ENCODE measurements at regions not wholly inside any gene's neighbourhood (a gene's known extent, or its start where the extent isn't known, plus 50 kb on each side); places are given as distances from the start of the nearest gene placed in this dataset.

DNA sequence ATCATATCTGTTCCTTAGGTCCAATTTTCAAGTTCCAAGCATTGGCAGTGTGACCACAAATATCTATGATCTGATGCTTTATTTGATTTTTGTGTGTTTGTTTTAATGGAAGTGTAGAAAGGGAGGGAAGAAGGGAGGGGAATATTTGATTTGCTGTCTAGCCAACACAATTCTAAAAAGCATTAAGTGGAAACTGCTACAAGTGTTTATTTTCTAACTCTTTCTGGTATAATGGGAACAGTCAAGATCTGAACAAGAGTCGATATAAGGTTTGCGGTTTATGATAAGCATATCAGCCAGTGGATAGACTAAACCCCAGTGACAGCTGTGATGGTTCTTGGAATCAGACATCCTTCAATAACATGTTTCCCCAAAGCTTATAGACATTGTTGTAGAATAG, 267.8 kb upstream of the SNX7 start:
- TF ChIP-seq POLR2AphosphoS5 (IDR thresholded peaks at IDR 0.05) (no peak), EZH2 (IDR thresholded peaks at IDR 0.05; ENCODE audit: borderline replicate concordance, insufficient read depth, low read length, poor library complexity, severe bottlenecking) (no peak), REST (IDR thresholded peaks at IDR 0.05; ENCODE audit: borderline replicate concordance) (no peak), SMC3 (conservative IDR thresholded peaks at IDR 0.05; ENCODE audit: poor library complexity) (no peak), RAD21 (conservative IDR thresholded peaks at IDR 0.05) (no peak), TAF1 (IDR thresholded peaks at IDR 0.05; ENCODE audit: low read depth) (no peak)
- TF ChIP-seq, protein P1, sequence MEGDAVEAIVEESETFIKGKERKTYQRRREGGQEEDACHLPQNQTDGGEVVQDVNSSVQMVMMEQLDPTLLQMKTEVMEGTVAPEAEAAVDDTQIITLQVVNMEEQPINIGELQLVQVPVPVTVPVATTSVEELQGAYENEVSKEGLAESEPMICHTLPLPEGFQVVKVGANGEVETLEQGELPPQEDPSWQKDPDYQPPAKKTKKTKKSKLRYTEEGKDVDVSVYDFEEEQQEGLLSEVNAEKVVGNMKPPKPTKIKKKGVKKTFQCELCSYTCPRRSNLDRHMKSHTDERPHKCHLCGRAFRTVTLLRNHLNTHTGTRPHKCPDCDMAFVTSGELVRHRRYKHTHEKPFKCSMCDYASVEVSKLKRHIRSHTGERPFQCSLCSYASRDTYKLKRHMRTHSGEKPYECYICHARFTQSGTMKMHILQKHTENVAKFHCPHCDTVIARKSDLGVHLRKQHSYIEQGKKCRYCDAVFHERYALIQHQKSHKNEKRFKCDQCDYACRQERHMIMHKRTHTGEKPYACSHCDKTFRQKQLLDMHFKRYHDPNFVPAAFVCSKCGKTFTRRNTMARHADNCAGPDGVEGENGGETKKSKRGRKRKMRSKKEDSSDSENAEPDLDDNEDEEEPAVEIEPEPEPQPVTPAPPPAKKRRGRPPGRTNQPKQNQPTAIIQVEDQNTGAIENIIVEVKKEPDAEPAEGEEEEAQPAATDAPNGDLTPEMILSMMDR (IDR thresholded peaks at IDR 0.05; ENCODE audit: poor library complexity, severe bottlenecking), result no peak
